Retinal pigment epithelial cell (primary cell): ENCODE measurements at regions not wholly inside any gene's neighbourhood (a gene's known extent, or its start where the extent isn't known, plus 50 kb on each side); places are given as distances from the start of the nearest gene placed in this dataset.
"Not testable (repeated sequence)": the region's sequence is repeated elsewhere in the genome, so short reads cannot be mapped to it uniquely, and the experiment has no call there.

Experiments used
- DNase-seq: peaks from one replicate; pipeline ENCODE4 v3.0.0-alpha.2; 2010; ENCODE audit warnings: low read depth
- H3K4me3 ChIP-seq: 2 replicates; pipeline ENCODE4 v1.5.1; 2011; ENCODE audit warnings: mild to moderate bottlenecking, low read length, control low read depth, moderate library complexity
- CTCF ChIP-seq: conservative IDR thresholded peaks from 2 replicates; pipeline ENCODE4 v1.5.1; 2011; ENCODE audit warnings: low read depth, low read length, control low read depth, inconsistent platforms

- TF ChIP-seq CTCF, result no peak
- no peak overlapping the region for H3K4me3 ChIP-seq
- DNase-seq, result no peak
Measured at GRCh38 chr5:68116408-68116807, 99.1 kb upstream of the PIK3R1 start.

- TF ChIP-seq CTCF, result no peak
- no peak overlapping the region for H3K4me3 ChIP-seq
- DNase-seq, result no peak
Measured at GRCh38 chr5:68115584-68115983, 100.0 kb upstream of the PIK3R1 start.

- no peak for TF ChIP-seq CTCF
- DNase-seq, result no peak
- H3K4me3 ChIP-seq, result no peak overlapping the region
Measured at GRCh38 chr5:68114378-68115040, 101.0 kb upstream of the PIK3R1 start.

GRCh38 chr5:68112658-68113057 is 102.9 kb upstream of the PIK3R1 start:
- TF ChIP-seq CTCF, result no peak
- no peak for DNase-seq

GRCh38 chr5:68110894-68111293 is 104.7 kb upstream of the PIK3R1 start:
- H3K4me3 ChIP-seq, result no peak overlapping the region
- DNase-seq, result no peak
- TF ChIP-seq CTCF, result no peak

More at GRCh38 chr5:68112658-68113057, 102.9 kb upstream of the PIK3R1 start:
- no peak overlapping the region for H3K4me3 ChIP-seq

- no peak for DNase-seq
- TF ChIP-seq CTCF, result no peak
- no peak overlapping the region for H3K4me3 ChIP-seq
Measured at GRCh38 chr5:68110264-68110663, 105.3 kb upstream of the PIK3R1 start.

- not testable (repeated sequence) for DNase-seq, H3K4me3 ChIP-seq
Measured at GRCh38 chr5:68104217-68104616, 111.3 kb upstream of the PIK3R1 start.

- H3K4me3 ChIP-seq, DNase-seq: not testable (repeated sequence)
Measured at GRCh38 chr5:68103297-68103696, 112.3 kb upstream of the PIK3R1 start.
